Thoracic aorta (tissue), 2 donors: ENCODE measurements at regions not wholly inside any gene's neighbourhood (a gene's known extent, or its start where the extent isn't known, plus 50 kb on each side); places are given as distances from the start of the nearest gene placed in this dataset.
"Not testable (repeated sequence)": the region's sequence is repeated elsewhere in the genome, so short reads cannot be mapped to it uniquely, and the experiment has no call there.

ENCODE experiments used
- ATAC-seq: fragments of 150-250 bp; one replicate; pipeline ENCODE4 v1.8.0; 2017; ENCODE audit warnings: low read depth; ENCODE audit not compliant: insufficient number of reproducible peaks, low FRiP score
- DNase-seq: peaks from one replicate; pipeline ENCODE4 v3.0.0-alpha.2; 2020; ENCODE audit warnings: low spot score
- H3K27ac ChIP-seq, 2 donors: fragments of 200-600 bp; sonication (generic); 1 replicate in 1 of 2; 2 replicates in 1 of 2; pipeline ENCODE4 v1.5.1; 2016; ENCODE audit warnings: mild to moderate bottlenecking in 2 of 2, moderate library complexity in 2 of 2
- H3K27me3 ChIP-seq: fragments of 200-600 bp; sonication (generic); replicated peaks from 2 replicates; pipeline ENCODE4 v1.6.0; 2016; ENCODE audit warnings: mild to moderate bottlenecking; ENCODE audit not compliant: insufficient read depth
- H3K36me3 ChIP-seq: fragments of 200-600 bp; sonication (generic); one replicate; pipeline ENCODE4 v1.5.1; 2016
- H3K4me1 ChIP-seq, 2 donors: fragments of 200-600 bp; sonication (generic); 1 replicate in 1 of 2; 2 replicates in 1 of 2; pipeline versions ENCODE4 v1.5.1 to v1.6.0; 2016; ENCODE audit warnings: low read depth in 2 of 2, mild to moderate bottlenecking in 1 of 2; ENCODE audit not compliant: control insufficient read depth in 1 of 2
- H3K4me3 ChIP-seq: fragments of 200-600 bp; sonication (generic); 2 replicates; pipeline ENCODE4 v1.5.1; 2016; ENCODE audit warnings: mild to moderate bottlenecking
- H3K9me3 ChIP-seq: fragments of 200-600 bp; sonication (generic); 2 replicates; pipeline ENCODE4 v1.5.1; 2016
- CTCF ChIP-seq: fragments of 200-600 bp; sonication (generic); IDR thresholded peaks from one replicate; pipeline ENCODE4 v1.5.1; 2019; ENCODE audit warnings: antibody characterized with exemption

- ATAC-seq (no peak), DNase-seq (no peak)
- H3K4me3 ChIP-seq: no peak overlapping the region
- no peak for TF ChIP-seq CTCF
- peaks cover 19 to 61% of the 10 kb centered on the region in 2 donors for H3K4me1 ChIP-seq
- no peak overlapping the region for H3K27ac ChIP-seq
- no peaks in the 10 kb centered on the region for H3K36me3 ChIP-seq
- H3K27me3 ChIP-seq: no peaks in the 10 kb centered on the region
- H3K9me3 ChIP-seq: no peaks in the 10 kb centered on the region
Measured at GRCh38 chr2:174675615-174676014, 78.0 kb upstream of the WIPF1 start.

GRCh38 chr2:174673876-174674275 is 76.3 kb upstream of the WIPF1 start:
- H3K27me3 ChIP-seq: no peaks in the 10 kb centered on the region
- no peak overlapping the region for H3K4me3 ChIP-seq
- DNase-seq (no peak), ATAC-seq (no peak)
- H3K36me3 ChIP-seq: no peaks in the 10 kb centered on the region
- no peaks in the 10 kb centered on the region for H3K9me3 ChIP-seq
- no peak for TF ChIP-seq CTCF
- H3K27ac ChIP-seq: peak overlapping the region in 1 of 2 donors; percentile 44
- peaks cover 23 to 56% of the 10 kb centered on the region in 2 donors for H3K4me1 ChIP-seq

GRCh38 chr2:174673440-174673839 is 75.8 kb upstream of the WIPF1 start:
- H3K4me1 ChIP-seq: peaks cover 27 to 56% of the 10 kb centered on the region in 2 donors

GRCh38 chr2:174671532-174671931 is 73.9 kb upstream of the WIPF1 start:
- H3K27ac ChIP-seq, H3K36me3 ChIP-seq, DNase-seq, H3K27me3 ChIP-seq, ATAC-seq, H3K9me3 ChIP-seq, H3K4me3 ChIP-seq: not testable (repeated sequence)
- peaks cover 34 to 61% of the 10 kb centered on the region in 2 donors for H3K4me1 ChIP-seq

More at GRCh38 chr2:174673440-174673839, 75.8 kb upstream of the WIPF1 start:
- no peaks in the 10 kb centered on the region for H3K9me3 ChIP-seq
- no peaks in the 10 kb centered on the region for H3K36me3 ChIP-seq
- DNase-seq (no peak), ATAC-seq (no peak)
- no peak for TF ChIP-seq CTCF
- H3K27me3 ChIP-seq: no peaks in the 10 kb centered on the region
- H3K4me3 ChIP-seq: no peak overlapping the region
- H3K27ac ChIP-seq: peak overlapping the region in 1 of 2 donors; percentile 16

GRCh38 chr2:174670446-174670845 is 72.8 kb upstream of the WIPF1 start:
- Histone ChIP-seq H3K27ac (no peak overlapping the region), H3K27me3 (no peaks in the 10 kb centered on the region), H3K9me3 (no peaks in the 10 kb centered on the region), H3K4me1 (peaks cover 43 to 72% of the 10 kb centered on the region in 2 donors), H3K36me3 (no peaks in the 10 kb centered on the region), H3K4me3 (no peak overlapping the region)
- no peak for ATAC-seq
- TF ChIP-seq CTCF: no peak
- no peak for DNase-seq

- DNase-seq (no peak), ATAC-seq (no peak)
- no peaks in the 10 kb centered on the region for H3K9me3 ChIP-seq
- H3K4me1 ChIP-seq: peaks cover 47 to 70% of the 10 kb centered on the region in 2 donors
- H3K27me3 ChIP-seq: no peaks in the 10 kb centered on the region
- no peaks in the 10 kb centered on the region for H3K36me3 ChIP-seq
- peak overlapping the region in 1 of 2 donors; percentile 24 for H3K27ac ChIP-seq
- TF ChIP-seq CTCF: no peak
- H3K4me3 ChIP-seq: no peak overlapping the region
Measured at GRCh38 chr2:174669336-174669735, 71.7 kb upstream of the WIPF1 start.
